Fibroblast of mammary gland (primary cell): ENCODE measurements at regions not wholly inside any gene's neighbourhood (a gene's known extent, or its start where the extent isn't known, plus 50 kb on each side); places are given as distances from the start of the nearest gene placed in this dataset.

ENCODE experiments used
- DNase-seq: peaks from one replicate; pipeline ENCODE4 v3.0.0-alpha.2; 2010; ENCODE audit warnings: low read depth
- H3K4me3 ChIP-seq: 2 replicates; pipeline ENCODE4 v1.5.1; 2011; ENCODE audit warnings: low read depth, mild to moderate bottlenecking, low read length, moderate library complexity; ENCODE audit not compliant: control insufficient read depth
- TF ChIP-seq, protein P1 (sequence below): conservative IDR thresholded peaks from 2 replicates; pipeline ENCODE4 v1.5.1; 2011; ENCODE audit warnings: low read depth, low read length, inconsistent platforms; ENCODE audit not compliant: control insufficient read depth, insufficient read depth

DNA sequence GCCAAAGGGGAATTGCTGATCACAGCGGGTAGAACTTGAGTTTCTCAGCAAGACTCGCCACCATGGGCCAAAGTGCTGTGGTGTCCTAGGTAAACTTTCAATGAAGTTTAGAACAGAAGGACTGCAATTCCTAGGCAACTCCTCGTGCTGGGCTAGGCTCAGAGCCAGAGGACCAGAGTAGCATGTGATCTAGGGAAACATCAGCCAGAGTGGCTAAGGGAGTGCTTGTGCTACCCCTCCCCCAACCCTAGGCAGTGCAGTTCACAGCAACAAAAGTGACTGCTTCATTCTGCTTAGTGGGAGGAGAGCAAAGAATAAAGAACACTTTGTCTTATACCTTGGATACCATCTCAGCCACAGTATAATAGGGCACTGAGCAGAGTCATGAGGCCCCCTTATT is 1658.6 kb upstream of the MIR17HG start:
- no peak for DNase-seq
- H3K4me3 ChIP-seq, result no peak overlapping the region
- TF ChIP-seq, protein P1, sequence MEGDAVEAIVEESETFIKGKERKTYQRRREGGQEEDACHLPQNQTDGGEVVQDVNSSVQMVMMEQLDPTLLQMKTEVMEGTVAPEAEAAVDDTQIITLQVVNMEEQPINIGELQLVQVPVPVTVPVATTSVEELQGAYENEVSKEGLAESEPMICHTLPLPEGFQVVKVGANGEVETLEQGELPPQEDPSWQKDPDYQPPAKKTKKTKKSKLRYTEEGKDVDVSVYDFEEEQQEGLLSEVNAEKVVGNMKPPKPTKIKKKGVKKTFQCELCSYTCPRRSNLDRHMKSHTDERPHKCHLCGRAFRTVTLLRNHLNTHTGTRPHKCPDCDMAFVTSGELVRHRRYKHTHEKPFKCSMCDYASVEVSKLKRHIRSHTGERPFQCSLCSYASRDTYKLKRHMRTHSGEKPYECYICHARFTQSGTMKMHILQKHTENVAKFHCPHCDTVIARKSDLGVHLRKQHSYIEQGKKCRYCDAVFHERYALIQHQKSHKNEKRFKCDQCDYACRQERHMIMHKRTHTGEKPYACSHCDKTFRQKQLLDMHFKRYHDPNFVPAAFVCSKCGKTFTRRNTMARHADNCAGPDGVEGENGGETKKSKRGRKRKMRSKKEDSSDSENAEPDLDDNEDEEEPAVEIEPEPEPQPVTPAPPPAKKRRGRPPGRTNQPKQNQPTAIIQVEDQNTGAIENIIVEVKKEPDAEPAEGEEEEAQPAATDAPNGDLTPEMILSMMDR, result no peak

DNA sequence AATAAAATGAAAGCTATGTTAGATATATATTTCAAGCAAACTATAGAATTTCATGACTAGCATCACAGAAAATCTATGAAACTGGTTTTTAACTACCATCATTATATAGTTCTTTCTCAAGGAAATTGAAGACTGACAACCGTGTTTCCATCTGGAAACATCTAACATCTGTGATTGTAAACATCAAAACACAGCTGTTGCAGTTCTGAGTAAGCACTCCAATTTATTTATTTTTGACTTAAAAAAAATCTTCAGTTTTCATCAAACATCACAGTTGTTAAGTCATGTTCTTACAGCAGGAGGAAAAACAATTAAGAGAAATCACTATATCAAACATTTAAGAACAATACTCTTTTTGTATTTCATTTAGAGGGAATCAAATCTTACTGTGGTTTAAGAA is 1653.0 kb upstream of the MIR17HG start:
- no peak for DNase-seq
- H3K4me3 ChIP-seq, result no peak overlapping the region
- TF ChIP-seq, protein P1, result no peak

DNA sequence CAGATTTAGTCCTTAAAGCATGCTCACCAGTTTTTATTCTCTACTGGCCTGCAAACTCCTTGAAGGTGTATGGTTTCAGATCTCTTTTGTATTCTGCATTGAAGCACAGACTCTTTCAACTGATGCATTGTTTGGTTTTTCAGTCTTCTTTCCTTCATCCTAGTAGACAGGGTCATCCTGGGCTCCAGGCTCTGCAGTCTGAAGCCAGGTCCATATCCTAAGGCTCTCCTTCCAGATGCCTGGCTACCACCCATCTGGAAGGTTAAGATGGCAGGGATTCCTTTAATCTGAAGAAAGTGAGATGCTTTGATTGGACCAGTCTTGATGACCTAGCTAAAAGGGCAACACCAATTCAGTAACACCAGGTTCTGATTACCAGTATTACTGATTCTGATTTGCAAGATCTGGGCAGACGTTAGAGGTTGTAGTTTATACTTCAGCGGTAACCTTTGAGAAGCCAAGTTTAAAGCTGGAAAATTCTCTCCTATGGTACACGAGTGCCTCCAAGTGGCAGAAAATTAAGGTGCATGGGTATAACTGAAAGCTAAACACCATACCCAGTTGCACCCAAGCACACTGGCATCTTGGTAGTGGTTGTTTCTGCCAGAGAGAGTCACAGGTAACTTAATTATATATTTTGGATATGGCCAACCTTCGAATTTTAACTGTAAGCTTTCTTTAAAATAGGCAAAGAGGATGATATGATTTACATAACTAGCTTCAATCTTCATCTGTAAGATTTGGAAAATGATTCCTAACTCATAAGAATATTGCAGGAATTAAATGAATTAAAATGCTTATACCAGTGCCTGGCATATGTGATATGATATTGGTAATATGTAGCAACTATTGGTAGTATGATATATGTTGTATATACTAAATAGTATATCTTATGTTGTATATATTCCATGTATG is 1651.9 kb upstream of the MIR17HG start:
- TF ChIP-seq, protein P1, result peak; percentile 71
- peak; percentile 34 for DNase-seq
- H3K4me3 ChIP-seq, result no peak overlapping the region

DNA sequence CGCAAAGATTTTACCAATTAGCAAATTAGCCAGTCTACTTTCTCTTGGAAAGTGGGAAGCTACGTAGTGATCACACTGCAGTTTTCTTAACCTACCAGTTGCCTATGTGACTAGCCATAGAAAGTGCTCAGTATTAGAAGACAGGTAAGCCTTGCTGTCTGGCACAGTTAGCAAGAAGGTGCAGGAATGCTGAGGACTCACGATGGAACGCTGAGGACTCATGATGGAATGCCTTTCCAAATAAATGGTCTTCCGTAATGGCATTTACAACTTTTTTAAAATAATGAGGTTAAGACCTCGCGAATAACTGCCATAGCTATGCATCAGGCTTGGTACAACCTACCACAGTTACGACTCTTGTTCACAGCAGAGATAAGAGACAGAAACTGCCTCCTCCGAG is 1645.6 kb upstream of the MIR17HG start:
- no peak for DNase-seq
- TF ChIP-seq, protein P1, result no peak
- no peak overlapping the region for H3K4me3 ChIP-seq

DNA sequence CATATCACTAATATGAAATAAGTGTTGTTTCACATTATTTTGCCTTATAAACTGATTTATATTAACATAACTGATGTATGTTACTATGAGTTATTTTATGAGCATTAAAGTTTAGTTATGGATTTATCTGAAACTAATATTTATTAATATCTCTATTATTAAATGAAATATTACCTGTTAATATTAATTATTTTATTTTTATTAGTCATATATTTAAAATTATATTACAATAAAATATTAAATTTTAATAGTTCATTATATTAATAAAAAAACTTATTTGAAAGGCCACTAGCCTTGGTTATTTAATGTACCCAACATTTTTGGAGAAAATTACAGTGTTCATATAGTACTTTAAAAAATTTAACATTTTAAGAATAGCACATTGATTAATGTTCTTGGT is 1643.4 kb upstream of the MIR17HG start:
- no peak for DNase-seq
- TF ChIP-seq, protein P1, result no peak

DNA sequence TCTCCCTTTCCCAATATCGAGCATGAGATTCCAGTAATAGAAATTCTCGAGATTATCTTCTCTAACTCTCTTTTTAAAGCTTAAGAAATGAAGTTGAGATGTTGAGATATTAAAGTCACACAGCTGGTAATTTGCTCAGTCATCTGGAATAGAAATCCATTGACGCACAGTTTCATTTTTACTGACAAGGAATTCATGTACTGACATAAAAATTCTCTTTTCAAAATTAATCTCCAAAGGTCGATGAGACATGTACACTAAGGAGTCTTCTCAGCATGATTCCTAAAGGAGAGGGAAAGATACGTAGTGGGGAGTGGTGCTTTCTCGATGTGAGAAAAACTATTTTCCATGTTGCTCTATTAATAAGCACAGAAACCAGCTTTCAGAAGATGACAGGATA is 1639.5 kb upstream of the MIR17HG start:
- DNase-seq, result no peak
- TF ChIP-seq, protein P1, result no peak
- no peak overlapping the region for H3K4me3 ChIP-seq

More for the DNA sequence above, 1643.4 kb upstream of the MIR17HG start:
- H3K4me3 ChIP-seq, result no peak overlapping the region
